Upper lobe of left lung (tissue), 6 donors: ENCODE measurements at regions not wholly inside any gene's neighbourhood (a gene's known extent, or its start where the extent isn't known, plus 50 kb on each side); places are given as distances from the start of the nearest gene placed in this dataset.

Experiments used
- ATAC-seq, 2 donors: fragments of 200-7000 bp; cut with Tn5 transposase; one replicate each; pipeline ENCODE4 v1.9.1; 2022; ENCODE audit warnings: mild to moderate bottlenecking in 2 of 2, moderate library complexity in 2 of 2; ENCODE audit not compliant: low FRiP score in 2 of 2
- DNase-seq, 2 donors: peaks; one replicate each; pipeline ENCODE4 v3.0.0-alpha.2; 2019 to 2020
- H3K27ac ChIP-seq, 4 donors: fragments of 200-600 bp; sonication (generic); one replicate each; pipeline ENCODE4 v1.5.1; 2016 to 2019
- H3K27me3 ChIP-seq, 4 donors: fragments of 200-600 bp; sonication (generic); one replicate each; pipeline ENCODE4 v1.5.1; 2017 to 2019
- H3K36me3 ChIP-seq, 4 donors: fragments of 200-600 bp; sonication (generic); one replicate each; pipeline ENCODE4 v1.5.1; 2016 to 2019
- H3K4me1 ChIP-seq, 4 donors: fragments of 200-600 bp; sonication (generic); one replicate each; pipeline ENCODE4 v1.5.1; 2018 to 2019
- H3K4me3 ChIP-seq, 4 donors: fragments of 200-600 bp; sonication (generic); one replicate each; pipeline ENCODE4 v1.5.1; 2017 to 2019; ENCODE audit warnings: mild to moderate bottlenecking in 2 of 4, moderate library complexity in 1 of 4
- H3K9me3 ChIP-seq, 4 donors: fragments of 200-600 bp; sonication (generic); one replicate each; pipeline ENCODE4 v1.5.1; 2018 to 2019
- EP300 ChIP-seq, 4 donors: sonication (generic); formaldehyde crosslinking; IDR thresholded peaks; one replicate each; pipeline ENCODE4 v1.5.1; 2017; ENCODE audit warnings: antibody characterized with exemption in 4 of 4, control low read depth in 2 of 4
- POLR2A ChIP-seq, 4 donors: fragments of 450-650 bp; IDR thresholded peaks; one replicate each; pipeline ENCODE4 v1.5.1; 2016 to 2017; ENCODE audit warnings: antibody characterized with exemption in 4 of 4, mild to moderate bottlenecking in 2 of 4
- POLR2AphosphoS5 ChIP-seq, 2 donors: sonication (generic); formaldehyde crosslinking; IDR thresholded peaks; one replicate each; pipeline ENCODE4 v1.5.1; 2017; ENCODE audit warnings: antibody characterized with exemption in 2 of 2
- WGBS, 2 donors: methylation state at CpG; one replicate each; pipeline ENCODE4 v1.1.5; 2017 to 2018; 5-methylcytosine and 5-hydroxymethylcytosine counted together
- TF ChIP-seq, protein P1 (sequence below), 6 experiments: fragments of 450-650 bp in 4 of 6; fragments of 200-600 bp in 2 of 6; sonication (generic) in 2 of 6; IDR thresholded peaks; one replicate each; pipeline ENCODE4 v1.5.1; 2016 to 2019; ENCODE audit warnings: antibody characterized with exemption in 6 of 6
- donor health status: DM: no; HTN: no; CAD: no; lungs with moderate emphysema.
- donor health status: DM: no; HTN: yes; CAD: no; lungs with severe emphysema.

DNA sequence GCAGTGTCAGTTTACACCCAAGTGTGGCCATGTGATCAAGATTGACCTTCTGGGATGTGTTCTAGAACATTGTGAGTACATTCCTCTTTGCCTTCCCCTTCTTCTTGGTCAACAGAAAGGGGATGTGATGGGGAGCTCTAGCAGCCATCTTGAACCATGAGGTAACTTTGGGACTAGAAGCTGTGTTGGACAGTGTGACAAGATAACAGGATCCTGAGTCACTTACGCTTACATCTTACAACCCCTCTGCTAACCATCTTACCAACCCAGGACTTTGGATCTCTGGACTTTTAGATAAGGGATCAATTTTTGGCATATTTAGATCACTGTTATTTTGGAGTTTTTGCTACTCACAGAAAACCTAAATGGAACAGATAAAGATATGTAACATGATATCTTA lies 625.6 kb downstream of the BCOR start:
- 90 to 100% methylated on average over 1 of the region's 1 CpG for WGBS, 2 donors
- Histone ChIP-seq H3K9me3 (no peaks in the 10 kb centered on the region), H3K27ac (no peak overlapping the region), H3K4me1 (no peaks in the 10 kb centered on the region), H3K36me3 (no peaks in the 10 kb centered on the region), H3K27me3 (no peaks in the 10 kb centered on the region), H3K4me3 (no peak overlapping the region)
- ATAC-seq (no peak), DNase-seq (no peak)
- TF ChIP-seq EP300 (IDR thresholded peaks at IDR 0.05), result no peak
- no peak for TF ChIP-seq POLR2AphosphoS5 (IDR thresholded peaks at IDR 0.05)
- no peak for TF ChIP-seq POLR2A (IDR thresholded peaks at IDR 0.05)
- TF ChIP-seq, protein P1, sequence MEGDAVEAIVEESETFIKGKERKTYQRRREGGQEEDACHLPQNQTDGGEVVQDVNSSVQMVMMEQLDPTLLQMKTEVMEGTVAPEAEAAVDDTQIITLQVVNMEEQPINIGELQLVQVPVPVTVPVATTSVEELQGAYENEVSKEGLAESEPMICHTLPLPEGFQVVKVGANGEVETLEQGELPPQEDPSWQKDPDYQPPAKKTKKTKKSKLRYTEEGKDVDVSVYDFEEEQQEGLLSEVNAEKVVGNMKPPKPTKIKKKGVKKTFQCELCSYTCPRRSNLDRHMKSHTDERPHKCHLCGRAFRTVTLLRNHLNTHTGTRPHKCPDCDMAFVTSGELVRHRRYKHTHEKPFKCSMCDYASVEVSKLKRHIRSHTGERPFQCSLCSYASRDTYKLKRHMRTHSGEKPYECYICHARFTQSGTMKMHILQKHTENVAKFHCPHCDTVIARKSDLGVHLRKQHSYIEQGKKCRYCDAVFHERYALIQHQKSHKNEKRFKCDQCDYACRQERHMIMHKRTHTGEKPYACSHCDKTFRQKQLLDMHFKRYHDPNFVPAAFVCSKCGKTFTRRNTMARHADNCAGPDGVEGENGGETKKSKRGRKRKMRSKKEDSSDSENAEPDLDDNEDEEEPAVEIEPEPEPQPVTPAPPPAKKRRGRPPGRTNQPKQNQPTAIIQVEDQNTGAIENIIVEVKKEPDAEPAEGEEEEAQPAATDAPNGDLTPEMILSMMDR (IDR thresholded peaks at IDR 0.05), result no peak

DNA sequence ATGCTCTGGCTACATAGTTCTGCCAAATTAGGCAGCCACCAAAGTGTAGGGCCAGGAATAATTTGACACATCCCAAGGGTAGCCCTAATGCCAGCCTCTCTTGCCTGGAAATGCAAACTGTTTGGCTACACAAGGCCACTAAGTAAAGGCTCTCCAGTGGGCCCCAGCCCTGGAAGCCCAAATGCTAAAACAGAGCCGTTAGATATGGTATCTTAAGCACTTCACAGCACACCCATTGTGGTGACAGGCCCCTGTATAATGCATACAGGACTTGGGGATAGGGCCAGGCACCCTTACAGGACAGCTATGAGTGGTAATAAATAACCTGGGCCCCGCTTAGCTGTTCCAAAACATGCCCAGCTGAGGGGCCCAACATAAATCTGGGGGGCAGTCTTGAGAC lies 623.9 kb downstream of the BCOR start:
- Histone ChIP-seq H3K27ac (no peak overlapping the region), H3K4me1 (peaks cover 0 to 5% (median 2%) of the 10 kb centered on the region in 4 donors), H3K36me3 (no peaks in the 10 kb centered on the region), H3K4me3 (no peak overlapping the region), H3K27me3 (no peaks in the 10 kb centered on the region), H3K9me3 (no peaks in the 10 kb centered on the region)
- TF ChIP-seq, protein P1 (IDR thresholded peaks at IDR 0.05), result no peak
- TF ChIP-seq POLR2A (IDR thresholded peaks at IDR 0.05) (no peak), POLR2AphosphoS5 (IDR thresholded peaks at IDR 0.05) (no peak), EP300 (IDR thresholded peaks at IDR 0.05) (no peak)
- DNase-seq, result no peak
- 65% methylated on average over 2 of the region's 2 CpGs; no CpG with 5 or more reads in 1 of the 2 donors for WGBS, 2 donors
- ATAC-seq, result no peak

DNA sequence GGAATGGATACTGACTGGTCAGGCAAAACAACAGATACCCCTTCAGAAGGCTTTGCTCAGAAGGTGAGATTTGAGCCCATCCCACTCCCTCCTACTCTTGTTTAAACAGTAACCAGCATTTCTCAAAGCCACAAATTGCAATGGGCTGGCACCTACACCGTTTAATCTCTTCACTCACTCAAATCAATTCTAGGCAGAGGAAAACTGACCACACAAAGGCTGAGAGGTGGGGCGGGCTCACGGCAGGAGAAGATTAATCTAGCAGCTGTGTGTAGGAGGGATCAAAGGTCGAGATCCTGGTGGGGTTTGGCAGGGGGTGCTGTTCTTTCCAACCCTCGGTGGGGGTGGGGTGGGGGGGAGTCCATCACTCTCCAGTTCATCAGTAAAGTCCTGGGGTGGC lies 622.4 kb downstream of the BCOR start:
- DNase-seq (no peak), ATAC-seq (no peak)
- Histone ChIP-seq H3K4me3 (no peak overlapping the region), H3K27ac (no peak overlapping the region), H3K36me3 (no peaks in the 10 kb centered on the region), H3K27me3 (no peaks in the 10 kb centered on the region), H3K9me3 (no peaks in the 10 kb centered on the region), H3K4me1 (peaks cover 0 to 5% (median 2%) of the 10 kb centered on the region in 4 donors)
- TF ChIP-seq, protein P1 (IDR thresholded peaks at IDR 0.05), result no peak
- 53 to 65% methylated on average over 5 of the region's 5 CpGs for WGBS, 2 donors

DNA sequence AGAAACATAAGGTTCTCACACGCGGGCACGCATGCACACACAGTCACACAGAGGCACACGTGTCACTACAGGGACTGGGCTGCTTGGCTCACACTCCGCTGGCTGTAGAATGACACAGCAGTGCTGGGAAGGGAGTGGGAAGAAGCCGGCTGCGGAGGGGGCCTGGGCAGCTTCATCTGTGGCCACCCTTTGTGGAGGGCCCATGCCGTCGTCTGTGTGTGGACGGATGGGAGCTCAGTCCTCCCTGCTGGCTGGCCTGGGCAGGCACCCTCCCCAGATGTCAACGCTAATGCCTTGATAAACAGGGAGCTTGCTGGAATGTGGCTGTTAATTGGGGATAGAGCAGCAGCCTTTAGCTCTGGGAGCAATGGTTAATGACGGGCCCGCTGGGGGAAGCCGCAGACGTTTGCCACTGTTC lies 621.1 kb downstream of the BCOR start:
- TF ChIP-seq, protein P1 (IDR thresholded peaks at IDR 0.05), result no peak
- no peak for TF ChIP-seq POLR2AphosphoS5 (IDR thresholded peaks at IDR 0.05)
- TF ChIP-seq EP300 (IDR thresholded peaks at IDR 0.05), result no peak
- TF ChIP-seq POLR2A (IDR thresholded peaks at IDR 0.05), result no peak
- Histone ChIP-seq H3K9me3 (no peaks in the 10 kb centered on the region), H3K4me1 (peaks cover 0 to 5% (median 2%) of the 10 kb centered on the region in 4 donors), H3K4me3 (no peak overlapping the region), H3K36me3 (no peaks in the 10 kb centered on the region), H3K27me3 (no peaks in the 10 kb centered on the region), H3K27ac (no peak overlapping the region)
- no peak for ATAC-seq
- peak in 1 of 2 donors; percentile 21 for DNase-seq
- 76 to 84% methylated on average over 7 to 15 of the region's 15 CpGs for WGBS, 2 donors

DNA sequence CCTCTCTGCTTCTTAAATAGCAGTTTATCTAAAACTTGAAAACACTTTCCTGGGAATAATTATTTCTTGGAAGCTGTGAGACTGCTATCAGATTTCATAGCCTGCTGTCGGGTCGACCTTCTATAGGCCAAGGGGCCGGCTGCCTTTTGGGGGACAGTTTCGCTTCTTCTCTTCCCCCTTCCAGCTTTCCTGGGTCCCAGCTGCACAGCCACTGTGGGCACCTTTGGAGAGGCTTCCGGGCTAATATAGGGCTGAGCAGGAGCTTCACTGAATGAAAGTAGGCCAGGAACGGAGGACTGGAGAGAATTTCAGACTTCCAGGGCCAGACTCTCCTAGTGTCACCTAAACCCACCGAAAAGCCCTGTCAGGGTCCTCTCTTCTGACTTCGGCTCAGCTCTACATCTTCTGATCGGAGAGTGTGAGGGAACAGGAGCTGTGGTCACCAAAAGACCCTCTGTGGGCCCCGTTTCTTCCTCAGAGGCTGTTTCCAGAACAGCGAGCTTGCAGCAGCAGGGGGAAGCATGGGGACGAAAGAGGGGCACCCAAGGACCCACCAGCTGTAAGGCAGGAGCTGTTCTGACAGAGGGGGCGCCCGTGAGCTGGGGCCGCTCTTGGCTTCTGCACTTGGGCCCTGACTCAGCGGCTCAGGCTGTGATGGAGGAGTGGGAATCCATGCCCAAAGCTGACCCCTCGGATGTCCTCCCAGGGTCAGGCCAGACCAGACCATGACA lies 620.6 kb downstream of the BCOR start:
- Histone ChIP-seq H3K4me3 (no peak overlapping the region), H3K27me3 (no peaks in the 10 kb centered on the region), H3K4me1 (peaks cover 0 to 5% (median 2%) of the 10 kb centered on the region in 4 donors), H3K27ac (no peak overlapping the region), H3K36me3 (no peaks in the 10 kb centered on the region), H3K9me3 (no peaks in the 10 kb centered on the region)
- 68 to 86% methylated on average over 10 to 17 of the region's 17 CpGs for WGBS, 2 donors
- TF ChIP-seq POLR2AphosphoS5 (IDR thresholded peaks at IDR 0.05) (no peak), POLR2A (IDR thresholded peaks at IDR 0.05) (no peak), EP300 (IDR thresholded peaks at IDR 0.05) (no peak)
- TF ChIP-seq, protein P1 (IDR thresholded peaks at IDR 0.05), result no peak
- ATAC-seq, result peak in 1 of 2 donors; percentile 9
- DNase-seq, result peak in 1 of 2 donors; percentile 57
